Liver (tissue), 8 donors: ENCODE measurements at regions not wholly inside any gene's neighbourhood (a gene's known extent, or its start where the extent isn't known, plus 50 kb on each side); places are given as distances from the start of the nearest gene placed in this dataset.

Source experiments
- DNase-seq: peaks from one replicate; pipeline ENCODE4 v3.0.0-alpha.2; 2017; ENCODE audit warnings: low spot score
- H3K27ac ChIP-seq, 2 donors: one replicate each; pipeline ENCODE4 v1.7.0; 2013; ENCODE audit warnings: inconsistent platforms in 2 of 2, low read length in 2 of 2, control low read depth in 1 of 2, low read depth in 1 of 2, mild to moderate bottlenecking in 1 of 2
- H3K27me3 ChIP-seq, 4 donors: one replicate each; pipeline versions ENCODE4 v1.6.1 to v1.7.0; 2013; ENCODE audit warnings: low read length in 3 of 4, inconsistent platforms in 1 of 4, mild to moderate bottlenecking in 1 of 4, moderate library complexity in 1 of 4; ENCODE audit not compliant: control insufficient read depth in 4 of 4, insufficient read depth in 4 of 4
- H3K36me3 ChIP-seq, 4 donors: one replicate each; pipeline versions ENCODE4 v1.6.1 to v1.7.0; 2013; ENCODE audit warnings: low read length in 3 of 4, mild to moderate bottlenecking in 3 of 4, low read depth in 1 of 4, moderate library complexity in 1 of 4; ENCODE audit not compliant: control insufficient read depth in 4 of 4, insufficient read depth in 3 of 4
- H3K4me1 ChIP-seq, 4 donors: one replicate each; pipeline versions ENCODE4 v1.6.1 to v1.7.0; 2013; ENCODE audit warnings: low read length in 3 of 4, mild to moderate bottlenecking in 3 of 4, moderate library complexity in 1 of 4; ENCODE audit not compliant: control insufficient read depth in 4 of 4, insufficient read depth in 4 of 4
- H3K4me3 ChIP-seq, 3 donors: one replicate each; pipeline versions ENCODE4 v1.6.1 to v1.7.0; 2013; ENCODE audit warnings: low read length in 3 of 3, control low read depth in 1 of 3, low read depth in 1 of 3, mild to moderate bottlenecking in 1 of 3
- H3K9ac ChIP-seq, 2 donors: one replicate each; pipeline ENCODE4 v1.7.0; 2013; ENCODE audit warnings: low read length in 2 of 2, mild to moderate bottlenecking in 2 of 2, moderate library complexity in 2 of 2, control low read depth in 1 of 2, low read depth in 1 of 2
- H3K9me3 ChIP-seq, 4 donors: one replicate each; pipeline versions ENCODE4 v1.6.1 to v1.7.0; 2013; ENCODE audit warnings: low read length in 3 of 4; ENCODE audit not compliant: control insufficient read depth in 4 of 4
- EGR1 ChIP-seq, 2 donors: IDR thresholded peaks; 2 replicates each; pipeline ENCODE4 v1.6.1; 2016 to 2018; ENCODE audit warnings: antibody characterized with exemption in 2 of 2, low read depth in 2 of 2
- FOXA1 ChIP-seq: IDR thresholded peaks from 2 replicates; pipeline ENCODE4 v1.6.1; 2016; ENCODE audit warnings: antibody characterized with exemption
- FOXA2 ChIP-seq: IDR thresholded peaks from 2 replicates; pipeline ENCODE4 v1.6.1; 2016; ENCODE audit warnings: antibody characterized with exemption
- HNF4A ChIP-seq, 2 donors: conservative IDR thresholded peaks; 2 replicates each; pipeline ENCODE4 v1.6.1; 2016; ENCODE audit warnings: antibody characterized with exemption in 2 of 2, mild to moderate bottlenecking in 2 of 2
- HNF4G ChIP-seq: IDR thresholded peaks from 2 replicates; pipeline ENCODE4 v1.6.1; 2016; ENCODE audit warnings: antibody characterized with exemption
- NR2F2 ChIP-seq: IDR thresholded peaks from 2 replicates; pipeline ENCODE4 v1.6.1; 2016; ENCODE audit warnings: antibody characterized with exemption
- RAD21 ChIP-seq, 2 donors: IDR thresholded peaks; 2 replicates each; pipeline ENCODE4 v1.6.1; 2016; ENCODE audit warnings: antibody characterized with exemption in 2 of 2, mild to moderate bottlenecking in 2 of 2
- RXRA ChIP-seq, 2 donors: IDR thresholded peaks; 2 replicates each; pipeline ENCODE4 v1.6.1; 2017 to 2018; ENCODE audit warnings: antibody characterized with exemption in 2 of 2, mild to moderate bottlenecking in 1 of 2
- SP1 ChIP-seq: IDR thresholded peaks from 2 replicates; pipeline ENCODE4 v1.6.1; 2018; ENCODE audit warnings: antibody characterized with exemption, mild to moderate bottlenecking
- TAF1 ChIP-seq: conservative IDR thresholded peaks from 2 replicates; pipeline ENCODE4 v1.6.1; 2016; ENCODE audit warnings: antibody characterized with exemption, mild to moderate bottlenecking
- YY1 ChIP-seq: IDR thresholded peaks from 2 replicates; pipeline ENCODE4 v1.6.1; 2016; ENCODE audit warnings: antibody characterized with exemption, mild to moderate bottlenecking
- WGBS: extraction: QIAGEN DNeasy Blood & Tissue Kit; methylation state at CpG from one replicate; pipeline ENCODE4 v1.1.7; 2013; 5-methylcytosine and 5-hydroxymethylcytosine counted together
- TF ChIP-seq, protein P1 (sequence below): IDR thresholded peaks from 2 replicates; pipeline ENCODE4 v1.6.1; 2016; ENCODE audit warnings: antibody characterized with exemption, mild to moderate bottlenecking
- TF ChIP-seq, protein P2 (sequence below): fragments of 150-350 bp; IDR thresholded peaks from 2 replicates; pipeline ENCODE4 v1.5.1; 2017; ENCODE audit warnings: improper control_type of control experiment, low read depth, low read length; ENCODE audit not compliant: missing input control
- TF ChIP-seq, protein P3 (sequence below): IDR thresholded peaks from 2 replicates; pipeline ENCODE4 v1.6.1; 2016; ENCODE audit warnings: antibody characterized with exemption
- TF ChIP-seq, protein P4 (sequence below): IDR thresholded peaks from 2 replicates; pipeline ENCODE4 v1.6.1; 2016; ENCODE audit warnings: antibody characterized with exemption
- donor health status: healthy.
- donor health status: healthy.
- donor health status: healthy.
- donor health status: healthy.
- donor health status: healthy.

DNA sequence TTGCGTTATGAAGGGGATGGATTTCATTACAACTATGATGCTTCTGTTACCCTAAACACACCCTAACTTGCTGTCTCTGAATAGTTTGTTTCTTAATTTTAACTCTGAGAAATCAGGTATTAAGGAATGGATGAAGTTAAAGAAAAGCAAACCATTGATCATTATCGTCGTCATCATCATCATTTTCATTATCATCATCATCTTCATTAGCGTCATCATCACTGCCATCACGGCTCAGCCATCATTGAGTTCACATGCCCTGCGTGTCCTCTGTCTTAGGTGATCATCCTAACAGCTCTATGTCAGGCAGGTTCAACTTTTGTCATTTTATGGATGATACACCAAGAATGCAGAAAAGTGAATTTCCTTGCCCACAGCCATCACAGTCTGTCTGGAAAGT lies 477.5 kb upstream of the EEF2KMT start (continued):
- TF ChIP-seq, protein P1, sequence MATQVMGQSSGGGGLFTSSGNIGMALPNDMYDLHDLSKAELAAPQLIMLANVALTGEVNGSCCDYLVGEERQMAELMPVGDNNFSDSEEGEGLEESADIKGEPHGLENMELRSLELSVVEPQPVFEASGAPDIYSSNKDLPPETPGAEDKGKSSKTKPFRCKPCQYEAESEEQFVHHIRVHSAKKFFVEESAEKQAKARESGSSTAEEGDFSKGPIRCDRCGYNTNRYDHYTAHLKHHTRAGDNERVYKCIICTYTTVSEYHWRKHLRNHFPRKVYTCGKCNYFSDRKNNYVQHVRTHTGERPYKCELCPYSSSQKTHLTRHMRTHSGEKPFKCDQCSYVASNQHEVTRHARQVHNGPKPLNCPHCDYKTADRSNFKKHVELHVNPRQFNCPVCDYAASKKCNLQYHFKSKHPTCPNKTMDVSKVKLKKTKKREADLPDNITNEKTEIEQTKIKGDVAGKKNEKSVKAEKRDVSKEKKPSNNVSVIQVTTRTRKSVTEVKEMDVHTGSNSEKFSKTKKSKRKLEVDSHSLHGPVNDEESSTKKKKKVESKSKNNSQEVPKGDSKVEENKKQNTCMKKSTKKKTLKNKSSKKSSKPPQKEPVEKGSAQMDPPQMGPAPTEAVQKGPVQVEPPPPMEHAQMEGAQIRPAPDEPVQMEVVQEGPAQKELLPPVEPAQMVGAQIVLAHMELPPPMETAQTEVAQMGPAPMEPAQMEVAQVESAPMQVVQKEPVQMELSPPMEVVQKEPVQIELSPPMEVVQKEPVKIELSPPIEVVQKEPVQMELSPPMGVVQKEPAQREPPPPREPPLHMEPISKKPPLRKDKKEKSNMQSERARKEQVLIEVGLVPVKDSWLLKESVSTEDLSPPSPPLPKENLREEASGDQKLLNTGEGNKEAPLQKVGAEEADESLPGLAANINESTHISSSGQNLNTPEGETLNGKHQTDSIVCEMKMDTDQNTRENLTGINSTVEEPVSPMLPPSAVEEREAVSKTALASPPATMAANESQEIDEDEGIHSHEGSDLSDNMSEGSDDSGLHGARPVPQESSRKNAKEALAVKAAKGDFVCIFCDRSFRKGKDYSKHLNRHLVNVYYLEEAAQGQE: no peak

DNA sequence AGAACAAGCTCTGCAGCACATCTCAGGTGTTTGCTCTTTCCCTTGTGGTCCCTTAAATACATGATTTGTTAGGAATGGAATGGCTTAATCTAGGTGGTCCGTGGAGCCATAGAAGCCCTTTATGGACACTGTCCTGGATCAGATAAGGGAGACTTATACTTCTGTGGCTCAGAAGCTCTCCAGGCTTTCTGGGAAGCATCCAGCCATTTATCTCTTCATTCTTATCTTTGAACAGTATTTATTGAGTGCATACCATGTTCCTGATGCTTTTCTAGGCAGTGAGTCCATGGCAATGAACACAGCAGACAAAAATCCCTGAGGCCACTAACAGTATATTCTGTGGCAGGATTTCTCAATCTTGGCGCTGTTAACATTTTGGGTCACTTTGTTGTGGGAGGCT lies 474.5 kb upstream of the EEF2KMT start:
- no peaks in the 10 kb centered on the region for H3K27me3 ChIP-seq
- 64% methylated on average over 2 of the region's 2 CpGs for WGBS
- TF ChIP-seq HNF4A (conservative IDR thresholded peaks at IDR 0.05): no peak
- TF ChIP-seq RAD21 (IDR thresholded peaks at IDR 0.05): no peak
- TF ChIP-seq, protein P2, sequence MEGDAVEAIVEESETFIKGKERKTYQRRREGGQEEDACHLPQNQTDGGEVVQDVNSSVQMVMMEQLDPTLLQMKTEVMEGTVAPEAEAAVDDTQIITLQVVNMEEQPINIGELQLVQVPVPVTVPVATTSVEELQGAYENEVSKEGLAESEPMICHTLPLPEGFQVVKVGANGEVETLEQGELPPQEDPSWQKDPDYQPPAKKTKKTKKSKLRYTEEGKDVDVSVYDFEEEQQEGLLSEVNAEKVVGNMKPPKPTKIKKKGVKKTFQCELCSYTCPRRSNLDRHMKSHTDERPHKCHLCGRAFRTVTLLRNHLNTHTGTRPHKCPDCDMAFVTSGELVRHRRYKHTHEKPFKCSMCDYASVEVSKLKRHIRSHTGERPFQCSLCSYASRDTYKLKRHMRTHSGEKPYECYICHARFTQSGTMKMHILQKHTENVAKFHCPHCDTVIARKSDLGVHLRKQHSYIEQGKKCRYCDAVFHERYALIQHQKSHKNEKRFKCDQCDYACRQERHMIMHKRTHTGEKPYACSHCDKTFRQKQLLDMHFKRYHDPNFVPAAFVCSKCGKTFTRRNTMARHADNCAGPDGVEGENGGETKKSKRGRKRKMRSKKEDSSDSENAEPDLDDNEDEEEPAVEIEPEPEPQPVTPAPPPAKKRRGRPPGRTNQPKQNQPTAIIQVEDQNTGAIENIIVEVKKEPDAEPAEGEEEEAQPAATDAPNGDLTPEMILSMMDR: no peak
- TF ChIP-seq HNF4G: no peak
- TF ChIP-seq FOXA1: no peak
- no peak for TF ChIP-seq SP1
- no peak for TF ChIP-seq YY1
- TF ChIP-seq EGR1 (IDR thresholded peaks at IDR 0.05; ENCODE audit: low read depth in 2 of 2): no peak
- no peak for TF ChIP-seq TAF1
- no peak for TF ChIP-seq NR2F2
- TF ChIP-seq, protein P1: no peak
- TF ChIP-seq FOXA2: no peak
- TF ChIP-seq, protein P3, sequence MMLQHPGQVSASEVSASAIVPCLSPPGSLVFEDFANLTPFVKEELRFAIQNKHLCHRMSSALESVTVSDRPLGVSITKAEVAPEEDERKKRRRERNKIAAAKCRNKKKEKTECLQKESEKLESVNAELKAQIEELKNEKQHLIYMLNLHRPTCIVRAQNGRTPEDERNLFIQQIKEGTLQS: no peak
- TF ChIP-seq, protein P4, sequence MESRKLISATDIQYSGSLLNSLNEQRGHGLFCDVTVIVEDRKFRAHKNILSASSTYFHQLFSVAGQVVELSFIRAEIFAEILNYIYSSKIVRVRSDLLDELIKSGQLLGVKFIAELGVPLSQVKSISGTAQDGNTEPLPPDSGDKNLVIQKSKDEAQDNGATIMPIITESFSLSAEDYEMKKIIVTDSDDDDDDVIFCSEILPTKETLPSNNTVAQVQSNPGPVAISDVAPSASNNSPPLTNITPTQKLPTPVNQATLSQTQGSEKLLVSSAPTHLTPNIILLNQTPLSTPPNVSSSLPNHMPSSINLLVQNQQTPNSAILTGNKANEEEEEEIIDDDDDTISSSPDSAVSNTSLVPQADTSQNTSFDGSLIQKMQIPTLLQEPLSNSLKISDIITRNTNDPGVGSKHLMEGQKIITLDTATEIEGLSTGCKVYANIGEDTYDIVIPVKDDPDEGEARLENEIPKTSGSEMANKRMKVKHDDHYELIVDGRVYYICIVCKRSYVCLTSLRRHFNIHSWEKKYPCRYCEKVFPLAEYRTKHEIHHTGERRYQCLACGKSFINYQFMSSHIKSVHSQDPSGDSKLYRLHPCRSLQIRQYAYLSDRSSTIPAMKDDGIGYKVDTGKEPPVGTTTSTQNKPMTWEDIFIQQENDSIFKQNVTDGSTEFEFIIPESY: no peak
- TF ChIP-seq RXRA (IDR thresholded peaks at IDR 0.05): no peak

More for the DNA sequence above, 474.5 kb upstream of the EEF2KMT start:
- no peak overlapping the region for H3K4me3 ChIP-seq
- H3K27ac ChIP-seq: no peak overlapping the region
- no peaks in the 10 kb centered on the region for H3K4me1 ChIP-seq
- H3K9ac ChIP-seq: no peak overlapping the region
- no peaks in the 10 kb centered on the region for H3K36me3 ChIP-seq
- no peak for DNase-seq
- no peaks in the 10 kb centered on the region for H3K9me3 ChIP-seq
